ENCODE measurements at regions not wholly inside any gene's neighbourhood (a gene's known extent, or its start where the extent isn't known, plus 50 kb on each side); places are given as distances from the start of the nearest gene placed in this dataset.

DNA sequence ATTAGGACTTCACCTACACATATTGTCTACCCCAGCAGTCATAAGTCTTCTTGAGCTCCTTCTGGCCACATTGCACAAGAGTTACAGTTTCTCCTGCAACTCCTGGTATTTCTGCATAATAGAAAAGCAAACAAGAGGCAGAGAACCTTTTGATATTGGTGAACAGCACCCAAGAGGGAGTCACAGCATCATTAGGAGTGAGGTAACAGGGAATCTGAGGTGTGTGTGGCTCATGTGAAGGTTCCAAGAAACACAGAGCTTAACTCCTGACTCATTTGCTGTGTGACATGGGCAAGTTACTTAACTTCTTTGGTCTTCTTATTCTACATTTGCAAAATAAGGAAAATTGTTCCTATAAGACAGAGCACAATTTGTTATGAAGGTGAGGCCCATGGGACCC is 374.6 kb downstream of the INSC start:
- no peak for DNase-seq (ENCODE audit: low spot score)

GRCh38 chr11:15490535-15490934 is 375.8 kb downstream of the INSC start:
- DNase-seq (ENCODE audit: low spot score) = no peak

GRCh38 chr11:15493066-15493465 is 378.3 kb downstream of the INSC start:
- no peak for DNase-seq (ENCODE audit: low spot score)

GRCh38 chr11:15493921-15494620 is 379.3 kb downstream of the INSC start:
- DNase-seq (ENCODE audit: low spot score) = no peak

GRCh38 chr11:15494740-15495139 is 380.0 kb downstream of the INSC start:
- DNase-seq (ENCODE audit: low spot score) = no peak

GRCh38 chr11:15495462-15495861 is 380.7 kb downstream of the INSC start:
- DNase-seq (ENCODE audit: low spot score) = no peak

DNA sequence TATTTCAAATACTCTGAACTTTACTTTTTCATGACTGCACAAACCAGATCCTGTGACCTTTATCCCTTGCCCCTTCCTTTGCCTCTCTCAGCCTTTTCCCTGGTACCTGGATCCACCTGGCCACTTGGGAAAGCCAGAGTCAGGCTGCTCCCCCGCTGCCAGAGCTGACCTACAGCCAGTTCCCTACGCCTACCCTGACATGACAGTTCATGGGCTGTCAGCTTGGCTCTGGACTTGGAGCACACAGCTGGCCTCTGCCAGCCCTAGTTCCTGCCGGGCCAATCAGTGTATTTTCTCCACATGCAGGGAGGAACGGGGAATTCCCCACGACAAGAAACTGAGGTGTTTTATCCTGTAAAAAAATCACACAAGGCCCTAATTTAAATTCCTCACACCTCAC is 382.6 kb downstream of the INSC start:
- DNase-seq (ENCODE audit: low spot score) = no peak

DNA sequence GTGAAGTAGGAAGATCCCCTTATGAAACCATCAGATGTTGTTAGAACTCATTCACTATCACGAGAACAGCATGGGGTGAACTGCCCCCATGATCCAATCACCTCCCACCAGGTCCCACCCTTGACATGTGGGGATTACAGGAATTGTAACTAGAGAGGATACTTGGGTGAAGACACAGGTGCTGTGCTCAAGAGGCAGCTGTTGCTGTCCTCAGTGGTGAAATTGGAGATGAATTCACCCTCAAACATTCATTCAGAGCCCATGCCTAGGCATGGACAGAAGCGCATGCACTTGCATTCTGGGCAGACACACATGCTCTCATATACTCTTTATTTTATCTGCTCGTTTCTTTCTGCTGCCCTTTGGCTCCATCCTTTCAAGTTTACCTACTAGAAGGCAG is 385.0 kb downstream of the INSC start:
- no peak for DNase-seq (ENCODE audit: low spot score)

DNA sequence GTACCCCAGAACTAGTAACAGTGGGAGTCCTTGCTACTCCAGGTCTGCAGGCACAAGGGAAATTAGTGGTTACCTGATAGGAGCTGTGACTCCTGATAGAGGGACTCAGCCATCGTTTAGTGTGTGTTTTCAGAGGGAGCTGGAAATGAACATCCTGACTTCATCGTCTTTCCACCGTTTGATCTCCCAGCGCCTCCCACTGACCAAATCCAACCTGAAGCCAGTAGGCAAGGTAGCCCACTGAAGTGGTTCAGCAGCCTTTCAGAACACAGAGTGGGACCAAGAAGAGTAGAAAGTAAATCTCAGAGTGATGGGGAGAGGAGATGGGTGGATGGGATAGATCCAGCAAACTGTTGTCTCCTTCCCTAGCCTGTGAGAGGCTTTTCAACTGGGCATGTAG is 385.9 kb downstream of the INSC start:
- DNase-seq (ENCODE audit: low spot score) = no peak

GRCh38 chr11:15501566-15501965 is 386.8 kb downstream of the INSC start:
- no peak for DNase-seq (ENCODE audit: low spot score)

DNA sequence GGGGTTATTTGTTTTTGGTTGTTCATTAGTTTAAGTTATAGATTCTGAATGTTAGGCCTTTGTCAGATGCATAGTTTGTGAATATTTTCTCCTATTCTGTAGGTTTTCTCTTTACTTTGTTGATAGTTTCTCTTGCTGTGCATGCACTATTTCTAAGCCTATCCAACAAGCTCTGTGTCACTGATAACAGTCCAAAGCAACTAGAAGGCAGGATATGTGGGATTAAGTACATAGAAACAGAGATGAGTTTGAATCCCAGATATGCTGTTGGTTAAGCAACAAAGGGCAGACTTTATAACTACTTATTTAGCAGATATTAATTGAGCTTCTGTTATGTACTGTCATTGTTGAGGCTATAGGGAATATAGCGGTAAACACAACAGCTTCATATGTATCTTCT is 390.4 kb downstream of the INSC start:
- DNase-seq (ENCODE audit: low spot score) = no peak

DNA sequence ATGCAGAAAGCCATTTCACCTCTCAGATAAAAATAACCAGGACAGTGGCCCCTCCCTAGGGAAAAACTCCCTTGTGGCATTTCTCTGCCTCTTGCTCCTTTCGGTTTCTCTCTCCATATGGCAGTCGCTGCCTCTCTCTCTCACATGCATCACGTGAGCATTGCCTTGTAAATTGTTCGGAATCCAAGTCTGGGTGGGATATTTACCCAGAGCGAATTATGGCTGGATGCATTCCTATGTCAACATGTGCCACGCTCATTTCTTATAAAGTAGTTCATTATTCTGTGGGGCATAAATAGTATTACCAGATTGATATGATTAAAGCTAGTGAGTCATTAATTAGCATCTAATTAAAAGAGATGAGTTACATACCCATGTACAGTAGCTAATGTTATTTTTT is 392.9 kb downstream of the INSC start:
- no peak for DNase-seq (ENCODE audit: low spot score)

DNA sequence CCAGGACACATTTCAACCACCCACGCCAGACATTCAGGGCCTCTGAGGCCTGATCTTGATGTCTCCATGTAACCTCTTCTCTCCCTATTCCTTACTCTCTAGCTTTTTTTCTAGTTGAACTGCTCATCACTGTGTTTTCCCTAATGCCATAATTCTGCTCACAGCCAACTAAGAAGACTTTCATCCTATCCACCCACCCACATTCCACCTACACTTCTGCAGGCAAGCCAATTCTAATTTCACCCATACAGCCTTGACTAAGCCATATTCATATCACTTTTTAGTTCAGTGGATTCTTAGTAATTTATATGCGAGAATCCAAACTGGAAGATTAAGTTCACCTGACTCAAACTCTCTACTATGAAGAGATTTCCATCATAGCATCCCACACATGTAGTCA is 394.4 kb downstream of the INSC start:
- no peak for DNase-seq (ENCODE audit: low spot score)

DNA sequence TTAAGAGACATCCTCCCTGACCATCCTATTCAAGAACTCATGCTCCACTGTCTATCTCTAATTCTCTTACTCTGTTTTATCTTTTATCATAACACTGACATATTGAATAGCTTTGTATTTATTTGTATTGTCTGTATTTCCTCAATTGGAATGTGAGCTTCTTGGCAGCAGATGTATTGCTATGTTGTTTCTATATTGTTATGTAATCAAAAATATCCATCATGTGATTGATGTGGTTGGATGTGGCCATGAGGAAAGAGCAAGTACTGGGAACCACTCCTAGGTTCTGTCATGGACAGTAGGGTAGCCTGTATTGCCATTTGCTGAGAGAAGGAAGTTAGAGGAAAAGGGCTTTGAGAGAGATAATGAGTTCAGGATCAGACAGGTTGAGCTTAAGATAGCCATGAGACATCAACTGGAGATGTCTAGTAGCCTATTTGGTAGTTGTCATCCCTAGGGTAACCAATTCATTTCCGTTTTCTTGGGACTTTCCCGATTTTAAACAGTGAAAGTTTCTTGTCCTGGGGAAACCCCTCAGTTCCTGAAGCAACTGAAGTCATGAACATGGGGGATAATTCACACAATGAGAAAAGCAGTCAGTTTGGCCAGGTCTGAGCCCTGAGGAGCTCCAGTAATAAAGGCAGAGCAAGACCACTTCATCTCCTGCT is 404.5 kb downstream of the INSC start:
- no peak for DNase-seq (ENCODE audit: low spot score)

DNA sequence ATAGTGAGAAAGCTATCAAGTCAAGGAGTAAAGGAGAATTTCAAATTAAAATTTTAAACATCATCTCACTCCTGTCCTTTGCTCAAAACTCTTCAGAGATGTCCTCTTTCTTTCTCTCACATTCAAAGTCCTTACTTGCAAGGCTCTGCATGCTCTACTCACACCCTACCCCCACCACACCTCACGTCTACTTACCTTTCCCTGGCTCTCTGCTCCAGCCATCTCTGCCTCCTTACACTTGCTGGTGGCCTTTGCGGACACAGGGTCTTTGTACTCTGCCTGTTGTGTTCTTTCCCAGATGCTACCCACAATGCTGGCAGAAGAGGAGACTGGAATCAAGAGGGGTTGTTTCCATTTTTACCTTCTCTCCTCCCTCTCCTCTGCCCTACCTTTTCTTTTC is 405.2 kb downstream of the INSC start:
- no peak for DNase-seq (ENCODE audit: low spot score)

DNA sequence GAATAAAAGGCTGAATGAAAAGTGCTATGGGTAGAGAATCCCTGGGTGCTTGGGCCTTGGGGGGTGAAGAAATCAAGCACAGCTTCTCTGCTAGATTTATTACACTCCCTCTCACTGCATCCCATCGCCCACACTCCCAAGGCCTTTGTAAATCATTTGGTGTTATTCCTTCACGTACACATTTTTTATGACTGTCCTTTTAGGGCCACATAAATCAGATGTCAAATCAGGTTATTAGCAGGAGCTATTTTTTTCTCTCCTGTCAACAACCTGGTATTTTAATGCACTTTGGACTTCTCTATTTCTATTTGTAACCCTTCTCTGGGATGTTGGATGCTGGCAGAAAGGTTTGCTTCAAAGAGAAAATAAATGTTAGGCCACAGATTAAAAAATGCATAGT is 408.8 kb downstream of the INSC start:
- no peak for DNase-seq (ENCODE audit: low spot score)

- no peak for DNase-seq (ENCODE audit: low spot score)
Measured at GRCh38 chr11:15525582-15525981, 410.9 kb downstream of the INSC start.

DNA sequence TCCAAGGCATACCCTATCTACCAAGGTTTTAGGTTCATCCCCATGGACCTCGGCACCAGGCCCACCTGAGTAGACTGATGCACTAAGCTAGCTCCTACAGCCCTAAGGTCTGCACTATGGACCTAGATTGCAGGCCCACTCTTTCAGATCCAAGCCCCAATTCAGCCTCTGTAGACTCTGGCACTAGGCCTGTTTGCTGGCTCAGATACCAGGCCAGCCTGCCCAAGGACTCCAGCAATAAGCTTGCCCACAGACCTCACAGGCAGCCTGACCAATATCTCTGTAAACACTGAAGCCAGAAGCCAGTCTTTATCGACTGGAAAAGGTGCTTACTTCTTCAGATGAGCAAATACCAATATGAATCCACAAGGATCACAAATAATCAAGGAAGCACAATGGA is 411.3 kb downstream of the INSC start:
- no peak for DNase-seq (ENCODE audit: low spot score)

DNA sequence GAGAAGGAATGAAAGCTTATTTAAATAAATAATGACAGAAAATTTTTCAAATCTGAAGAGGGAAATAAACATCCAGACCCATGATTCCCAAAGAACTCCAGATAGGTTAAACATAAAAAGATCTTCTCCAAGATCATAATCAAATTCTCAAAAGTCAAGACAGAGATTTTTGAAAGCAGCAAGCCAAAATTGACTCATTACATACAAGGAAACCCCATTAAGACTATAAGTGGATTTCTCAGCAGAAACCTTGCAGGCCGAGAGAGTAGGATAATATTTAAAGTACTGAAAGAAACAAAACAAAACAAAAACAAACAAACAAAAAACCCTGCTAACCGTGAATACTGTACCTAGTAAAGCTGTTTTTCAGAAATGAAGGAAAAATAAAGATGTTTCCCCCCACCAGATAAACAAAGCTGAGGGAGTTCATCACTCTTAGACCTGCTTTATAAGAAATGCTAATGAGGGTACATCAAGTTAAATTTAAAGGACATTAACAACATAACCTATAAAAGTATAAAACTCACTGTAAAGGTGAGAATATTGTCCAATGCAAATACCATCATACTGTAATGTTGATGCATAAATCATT is 412.2 kb downstream of the INSC start:
- DNase-seq (ENCODE audit: low spot score) = no peak

DNA sequence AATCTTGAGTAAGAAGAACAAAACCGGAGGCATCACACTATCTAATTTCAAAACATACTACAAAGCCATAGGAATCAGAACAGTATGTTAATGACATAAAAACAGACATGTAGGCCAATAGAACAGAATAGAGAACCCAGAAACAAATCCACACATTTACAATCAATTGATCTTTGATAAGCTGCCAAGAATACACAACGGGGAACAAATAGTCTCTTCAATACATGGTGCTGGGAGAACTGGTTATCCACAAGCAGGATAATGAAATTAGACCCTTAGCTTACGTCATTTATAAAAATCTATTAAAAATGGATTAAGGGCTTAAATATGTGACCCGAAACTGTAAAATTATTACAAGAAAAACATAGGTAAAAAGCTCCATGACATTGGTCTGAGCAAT is 417.7 kb downstream of the INSC start:
- DNase-seq (ENCODE audit: low spot score) = no peak

GRCh38 chr11:15534266-15534665 is 419.5 kb downstream of the INSC start:
- no peak for DNase-seq (ENCODE audit: low spot score)

DNA sequence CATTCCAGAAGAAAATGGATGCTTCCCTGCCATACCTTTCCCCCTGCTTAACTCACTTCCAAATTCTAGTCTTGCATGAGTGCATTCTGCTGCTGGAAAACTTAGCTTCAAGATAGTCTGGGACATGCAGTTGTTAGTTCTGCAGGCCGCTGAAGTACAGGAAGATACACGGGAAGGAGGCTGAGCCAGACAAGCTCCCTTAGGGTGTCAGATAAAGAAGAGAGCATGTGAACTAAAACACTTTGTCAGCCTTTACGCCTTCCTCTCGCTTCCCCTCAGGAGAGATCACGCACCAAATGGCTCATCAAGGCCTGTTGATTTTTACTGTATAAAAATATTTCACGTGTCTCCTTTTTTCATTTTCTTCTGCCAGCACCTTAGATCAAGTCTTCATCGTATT is 420.7 kb downstream of the INSC start:
- no peak for DNase-seq (ENCODE audit: low spot score)

DNA sequence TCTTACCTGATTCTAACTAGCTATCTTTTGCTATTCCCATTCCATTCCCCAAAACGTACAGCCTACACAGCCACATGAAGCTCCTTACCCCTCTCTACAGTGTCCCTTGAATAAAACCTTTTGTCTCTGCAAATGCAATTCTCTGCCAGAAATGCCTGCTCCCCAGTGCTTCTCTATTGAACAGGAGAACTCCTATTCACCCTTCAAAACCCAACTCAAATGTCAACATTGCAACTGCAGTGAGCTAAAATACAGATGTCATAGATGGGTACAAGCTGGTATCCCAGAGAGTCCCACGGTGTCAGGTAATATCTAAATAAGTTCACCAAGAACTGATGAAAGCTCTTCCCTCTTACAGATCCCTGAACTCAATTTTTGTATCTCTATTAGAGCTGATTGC is 421.7 kb downstream of the INSC start:
- DNase-seq (ENCODE audit: low spot score) = no peak

DNA sequence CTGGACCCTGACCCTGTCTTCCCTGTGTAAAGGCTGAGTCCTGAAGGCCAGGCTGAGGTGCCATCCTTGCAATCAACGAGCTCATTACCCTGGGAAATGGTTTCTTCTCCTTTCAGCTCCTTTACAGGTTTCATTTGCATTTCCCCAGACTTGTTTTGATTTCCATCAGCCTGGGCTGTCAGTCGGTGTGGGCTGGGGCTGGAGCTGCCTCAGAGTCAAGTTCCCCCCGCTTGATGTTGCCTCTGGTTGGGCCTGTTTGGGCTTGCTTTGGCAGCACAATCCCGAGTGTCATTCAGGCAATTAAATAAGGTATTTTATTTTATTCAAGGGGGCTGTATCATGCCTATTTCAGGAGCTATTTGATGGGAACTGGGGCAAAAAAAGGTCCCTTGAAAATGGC is 424.9 kb downstream of the INSC start:
- DNase-seq (ENCODE audit: low spot score) = no peak

Measured in globus pallidus (tissue), 1 donor.